Fibroblast of villous mesenchyme (primary cell): ENCODE measurements at regions not wholly inside any gene's neighbourhood (a gene's known extent, or its start where the extent isn't known, plus 50 kb on each side); places are given as distances from the start of the nearest gene placed in this dataset.
"Not testable (repeated sequence)": the region's sequence is repeated elsewhere in the genome, so short reads cannot be mapped to it uniquely, and the experiment has no call there.

Experiments used
- DNase-seq: peaks from one replicate; pipeline ENCODE4 v3.0.0-alpha.2; 2010; ENCODE audit warnings: low read depth
- H3K4me3 ChIP-seq: 2 replicates; pipeline ENCODE4 v1.5.1; 2011; ENCODE audit warnings: low read depth, mild to moderate bottlenecking, low read length
- TF ChIP-seq, protein P1 (sequence below): IDR thresholded peaks from 2 replicates; pipeline ENCODE4 v1.5.1; 2012; ENCODE audit warnings: low read depth, mild to moderate bottlenecking, low read length; ENCODE audit not compliant: insufficient read depth

DNA sequence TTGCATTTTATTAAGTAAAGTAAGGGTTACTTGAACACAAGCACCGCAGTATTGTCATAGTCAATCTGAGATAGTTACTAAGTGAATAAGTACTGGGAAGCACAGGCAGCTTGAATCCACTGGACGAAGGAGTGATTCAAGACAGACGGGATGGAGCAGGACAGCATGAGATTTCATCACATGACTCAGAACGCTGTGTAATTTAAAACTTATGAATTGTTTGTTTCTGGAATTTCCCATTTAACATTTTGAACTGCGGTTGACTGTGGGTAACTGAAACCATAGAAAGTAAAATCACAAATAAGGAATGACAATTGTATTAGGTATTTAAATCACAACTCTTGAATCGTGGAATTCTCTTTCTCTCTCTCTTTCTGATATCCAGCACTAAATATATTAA, 1630.4 kb upstream of the SEL1L start:
- no peak overlapping the region for H3K4me3 ChIP-seq
- TF ChIP-seq, protein P1, sequence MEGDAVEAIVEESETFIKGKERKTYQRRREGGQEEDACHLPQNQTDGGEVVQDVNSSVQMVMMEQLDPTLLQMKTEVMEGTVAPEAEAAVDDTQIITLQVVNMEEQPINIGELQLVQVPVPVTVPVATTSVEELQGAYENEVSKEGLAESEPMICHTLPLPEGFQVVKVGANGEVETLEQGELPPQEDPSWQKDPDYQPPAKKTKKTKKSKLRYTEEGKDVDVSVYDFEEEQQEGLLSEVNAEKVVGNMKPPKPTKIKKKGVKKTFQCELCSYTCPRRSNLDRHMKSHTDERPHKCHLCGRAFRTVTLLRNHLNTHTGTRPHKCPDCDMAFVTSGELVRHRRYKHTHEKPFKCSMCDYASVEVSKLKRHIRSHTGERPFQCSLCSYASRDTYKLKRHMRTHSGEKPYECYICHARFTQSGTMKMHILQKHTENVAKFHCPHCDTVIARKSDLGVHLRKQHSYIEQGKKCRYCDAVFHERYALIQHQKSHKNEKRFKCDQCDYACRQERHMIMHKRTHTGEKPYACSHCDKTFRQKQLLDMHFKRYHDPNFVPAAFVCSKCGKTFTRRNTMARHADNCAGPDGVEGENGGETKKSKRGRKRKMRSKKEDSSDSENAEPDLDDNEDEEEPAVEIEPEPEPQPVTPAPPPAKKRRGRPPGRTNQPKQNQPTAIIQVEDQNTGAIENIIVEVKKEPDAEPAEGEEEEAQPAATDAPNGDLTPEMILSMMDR, result no peak
- DNase-seq, result peak; percentile 52

DNA sequence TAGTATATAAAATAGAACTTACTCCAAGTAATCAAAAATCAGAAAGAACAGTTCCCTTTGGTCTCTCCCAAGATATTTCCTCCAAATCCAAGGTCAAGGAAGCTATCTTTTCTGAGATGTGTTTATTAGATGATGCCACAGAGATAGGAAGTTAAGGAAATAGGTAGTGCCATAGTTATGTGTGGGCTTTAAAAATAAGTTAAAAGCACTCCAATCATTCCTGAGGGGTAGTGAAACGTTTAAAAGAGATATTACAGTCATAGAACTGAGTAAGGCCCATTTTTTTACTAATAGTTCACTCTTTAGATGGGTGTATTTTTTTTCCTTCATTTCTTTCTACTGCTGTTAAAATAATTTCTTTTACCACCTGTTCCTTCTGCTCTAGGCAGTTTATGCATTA, 1630.9 kb upstream of the SEL1L start:
- H3K4me3 ChIP-seq, result no peak overlapping the region
- DNase-seq, result no peak
- TF ChIP-seq, protein P1, result no peak

GRCh38 chr14:83170165-83170564, 1636.5 kb upstream of the SEL1L start:
- no peak overlapping the region for H3K4me3 ChIP-seq
- TF ChIP-seq, protein P1, result no peak
- DNase-seq, result no peak

DNA sequence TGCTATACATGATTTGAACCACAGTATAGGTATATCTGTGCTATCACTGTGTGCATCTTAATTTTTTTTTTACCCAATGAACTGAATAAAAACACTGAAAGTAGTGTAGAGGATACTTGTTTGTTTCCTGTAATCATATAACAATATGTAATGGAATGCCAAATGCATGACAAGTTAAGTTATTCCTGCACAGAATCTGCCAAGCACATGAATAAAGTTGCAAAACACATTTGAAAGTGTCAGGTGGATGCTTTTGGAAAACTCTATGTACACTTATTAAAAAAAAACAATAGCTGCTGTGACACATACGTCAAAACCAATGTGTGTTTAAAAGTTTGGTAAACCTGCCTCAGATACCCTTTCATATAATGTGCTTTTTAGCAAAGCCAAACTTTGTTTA, 1638.1 kb upstream of the SEL1L start:
- DNase-seq, result no peak
- TF ChIP-seq, protein P1, result no peak
- H3K4me3 ChIP-seq, result no peak overlapping the region

DNA sequence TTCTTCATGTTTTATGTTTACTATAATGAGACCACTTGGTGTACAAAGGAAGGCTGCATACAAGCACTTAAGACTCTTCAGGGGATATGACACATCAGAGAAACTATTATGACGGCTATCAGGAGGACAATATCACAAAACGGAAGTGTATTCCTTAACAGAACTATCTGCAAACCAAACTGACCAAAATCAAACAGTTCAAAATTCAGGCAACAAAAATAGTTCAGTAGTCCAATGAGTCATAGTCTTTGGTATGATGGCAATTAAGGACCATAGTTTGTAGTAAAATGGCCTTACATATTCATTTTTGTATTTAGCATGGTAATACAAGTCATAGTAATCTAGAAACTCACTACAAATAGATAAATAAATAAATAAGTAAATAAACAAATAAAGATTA, 1638.7 kb upstream of the SEL1L start:
- DNase-seq, result peak; percentile 13
- TF ChIP-seq, protein P1, result no peak
- H3K4me3 ChIP-seq, result no peak overlapping the region

DNA sequence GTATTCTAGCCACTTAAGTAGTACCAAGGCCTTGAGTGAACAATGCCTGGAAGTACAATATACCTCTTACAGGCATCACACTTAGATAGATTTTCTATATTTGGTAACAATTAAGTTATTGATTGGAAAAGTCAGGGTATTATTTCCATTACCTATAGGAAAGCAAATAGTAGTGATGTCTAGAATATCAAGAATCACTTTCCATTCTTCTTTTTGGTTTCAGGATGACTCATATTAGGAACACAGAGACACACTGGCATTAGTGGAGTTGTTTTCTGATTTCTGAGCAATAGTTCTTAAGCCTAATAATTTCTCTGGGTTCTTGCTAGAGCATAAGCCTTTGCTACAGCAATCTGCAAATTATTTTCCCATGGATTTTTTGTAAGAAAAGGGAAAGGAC, 1640.0 kb upstream of the SEL1L start:
- TF ChIP-seq, protein P1, result no peak
- H3K4me3 ChIP-seq, result no peak overlapping the region
- no peak for DNase-seq

GRCh38 chr14:83184531-83184930, 1650.9 kb upstream of the SEL1L start:
- no peak overlapping the region for H3K4me3 ChIP-seq
- no peak for DNase-seq
- TF ChIP-seq, protein P1, result no peak

- not testable (repeated sequence) for H3K4me3 ChIP-seq, DNase-seq
These were observed 1654.7 kb upstream of the SEL1L start for GRCh38 chr14:83188311-83188710.
